NCI-H2081 treated with DMSO at 0.1 percent for 48 hours (cell line): ENCODE measurements at regions not wholly inside any gene's neighbourhood (a gene's known extent, or its start where the extent isn't known, plus 50 kb on each side); places are given as distances from the start of the nearest gene placed in this dataset.

Experiments used
- DNase-seq: peaks from one replicate; lab custom pipeline; 2025; lab: John Stamatoyannopoulos, UW

GRCh38 chr7:46493196-46493595, 572.1 kb upstream of the IGFBP3 start:
- no peak for DNase-seq

GRCh38 chr7:46492466-46492865, 571.4 kb upstream of the IGFBP3 start:
- no peak for DNase-seq

GRCh38 chr7:46490406-46490805, 569.3 kb upstream of the IGFBP3 start:
- DNase-seq = no peak

GRCh38 chr7:46489106-46489505, 568.0 kb upstream of the IGFBP3 start:
- DNase-seq = no peak

- no peak for DNase-seq
Observed at GRCh38 chr7:46488607-46489006, 567.5 kb upstream of the IGFBP3 start.

- DNase-seq = no peak
Observed at GRCh38 chr7:46486256-46487206, 565.5 kb upstream of the IGFBP3 start.

GRCh38 chr7:46485481-46486065, 564.5 kb upstream of the IGFBP3 start:
- DNase-seq = no peak

- no peak for DNase-seq
Observed at GRCh38 chr7:46484906-46485305, 563.8 kb upstream of the IGFBP3 start.

- DNase-seq = no peak
Observed at GRCh38 chr7:46480619-46481018, 559.5 kb upstream of the IGFBP3 start.

- DNase-seq = no peak
Observed at GRCh38 chr7:46479680-46480079, 558.6 kb upstream of the IGFBP3 start.

- no peak for DNase-seq
Observed at GRCh38 chr7:46478046-46478445, 557.0 kb upstream of the IGFBP3 start.

- DNase-seq = no peak
Observed at GRCh38 chr7:46468753-46469356, 547.8 kb upstream of the IGFBP3 start.

- no peak for DNase-seq
Observed at GRCh38 chr7:46463170-46463569, 542.1 kb upstream of the IGFBP3 start.

- no peak for DNase-seq
Observed at GRCh38 chr7:46461334-46461777, 540.3 kb upstream of the IGFBP3 start.

GRCh38 chr7:46459942-46460341, 538.9 kb upstream of the IGFBP3 start:
- DNase-seq = no peak

- no peak for DNase-seq
Observed at GRCh38 chr7:46454816-46455215, 533.7 kb upstream of the IGFBP3 start.

- DNase-seq = no peak
Observed at GRCh38 chr7:46452561-46453135, 531.6 kb upstream of the IGFBP3 start.

- DNase-seq = no peak
Observed at GRCh38 chr7:46451846-46452245, 530.8 kb upstream of the IGFBP3 start.

- DNase-seq = no peak
Observed at GRCh38 chr7:46450886-46451285, 529.8 kb upstream of the IGFBP3 start.

GRCh38 chr7:46450425-46450824, 529.4 kb upstream of the IGFBP3 start:
- DNase-seq = no peak

GRCh38 chr7:46449743-46450142, 528.7 kb upstream of the IGFBP3 start:
- no peak for DNase-seq

- no peak for DNase-seq
Observed at GRCh38 chr7:46448478-46448877, 527.4 kb upstream of the IGFBP3 start.

GRCh38 chr7:46446151-46446550, 525.1 kb upstream of the IGFBP3 start:
- no peak for DNase-seq
